DOHH2 (cell line): ENCODE measurements at regions not wholly inside any gene's neighbourhood (a gene's known extent, or its start where the extent isn't known, plus 50 kb on each side); places are given as distances from the start of the nearest gene placed in this dataset.

ENCODE experiments used
- CTCF ChIP-seq: fragments of 200-600 bp; sonication (generic); IDR thresholded peaks from one replicate; pipeline ENCODE4 v1.5.1; 2014; ENCODE audit warnings: antibody characterized with exemption, mild to moderate bottlenecking, low read depth, low read length; ENCODE audit not compliant: poor library complexity, severe bottlenecking
- EZH2phosphoT487 ChIP-seq: fragments of 200-600 bp; sonication (generic); IDR thresholded peaks from 2 replicates; pipeline ENCODE4 v1.6.1; 2017; ENCODE audit warnings: borderline replicate concordance, mild to moderate bottlenecking, antibody characterized with exemption, low read length, moderate library complexity, mixed read lengths

- no peak for TF ChIP-seq CTCF
- TF ChIP-seq EZH2phosphoT487: no peak
These were observed 1298.5 kb downstream of the ROBO2 start for GRCh38 chr3:78338405-78338804.
